ENCODE measurements at regions not wholly inside any gene's neighbourhood (a gene's known extent, or its start where the extent isn't known, plus 50 kb on each side); places are given as distances from the start of the nearest gene placed in this dataset.

DNA sequence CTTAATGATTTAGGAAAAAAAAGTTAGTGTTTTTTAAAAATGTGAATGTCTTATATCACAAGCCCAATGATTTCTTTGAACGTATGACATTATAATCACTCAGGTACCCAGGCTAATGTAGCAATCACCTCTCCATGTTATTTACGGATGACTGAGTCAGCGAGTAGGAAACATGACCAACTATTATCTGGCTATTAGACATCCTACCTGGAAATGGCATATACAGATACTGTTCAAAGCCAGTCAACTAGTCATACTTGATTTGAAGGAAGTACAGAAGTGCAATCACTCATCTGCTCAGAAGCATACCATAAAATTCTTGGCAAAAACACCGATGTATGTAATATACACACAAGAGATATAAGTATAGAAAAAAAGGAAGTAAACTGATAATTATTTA, 732.5 kb downstream of the ARAP2 start:
- ATAC-seq (no peak), DNase-seq (no peak)
- H3K27ac ChIP-seq, result no peak overlapping the region
- H3K4me3 ChIP-seq, result no peak overlapping the region
- no peaks in the 10 kb centered on the region for H3K4me1 ChIP-seq
- 77 to 86% methylated on average over 4 of the region's 4 CpGs for WGBS, 2 donors
- no peaks in the 10 kb centered on the region for H3K9me3 ChIP-seq
- no peaks in the 10 kb centered on the region for H3K36me3 ChIP-seq
- no peaks in the 10 kb centered on the region for H3K27me3 ChIP-seq
- intact Hi-C loops (cut with DNase I), result no loop called here
- TF ChIP-seq, protein P1, sequence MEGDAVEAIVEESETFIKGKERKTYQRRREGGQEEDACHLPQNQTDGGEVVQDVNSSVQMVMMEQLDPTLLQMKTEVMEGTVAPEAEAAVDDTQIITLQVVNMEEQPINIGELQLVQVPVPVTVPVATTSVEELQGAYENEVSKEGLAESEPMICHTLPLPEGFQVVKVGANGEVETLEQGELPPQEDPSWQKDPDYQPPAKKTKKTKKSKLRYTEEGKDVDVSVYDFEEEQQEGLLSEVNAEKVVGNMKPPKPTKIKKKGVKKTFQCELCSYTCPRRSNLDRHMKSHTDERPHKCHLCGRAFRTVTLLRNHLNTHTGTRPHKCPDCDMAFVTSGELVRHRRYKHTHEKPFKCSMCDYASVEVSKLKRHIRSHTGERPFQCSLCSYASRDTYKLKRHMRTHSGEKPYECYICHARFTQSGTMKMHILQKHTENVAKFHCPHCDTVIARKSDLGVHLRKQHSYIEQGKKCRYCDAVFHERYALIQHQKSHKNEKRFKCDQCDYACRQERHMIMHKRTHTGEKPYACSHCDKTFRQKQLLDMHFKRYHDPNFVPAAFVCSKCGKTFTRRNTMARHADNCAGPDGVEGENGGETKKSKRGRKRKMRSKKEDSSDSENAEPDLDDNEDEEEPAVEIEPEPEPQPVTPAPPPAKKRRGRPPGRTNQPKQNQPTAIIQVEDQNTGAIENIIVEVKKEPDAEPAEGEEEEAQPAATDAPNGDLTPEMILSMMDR (IDR thresholded peaks at IDR 0.05), result no peak

DNA sequence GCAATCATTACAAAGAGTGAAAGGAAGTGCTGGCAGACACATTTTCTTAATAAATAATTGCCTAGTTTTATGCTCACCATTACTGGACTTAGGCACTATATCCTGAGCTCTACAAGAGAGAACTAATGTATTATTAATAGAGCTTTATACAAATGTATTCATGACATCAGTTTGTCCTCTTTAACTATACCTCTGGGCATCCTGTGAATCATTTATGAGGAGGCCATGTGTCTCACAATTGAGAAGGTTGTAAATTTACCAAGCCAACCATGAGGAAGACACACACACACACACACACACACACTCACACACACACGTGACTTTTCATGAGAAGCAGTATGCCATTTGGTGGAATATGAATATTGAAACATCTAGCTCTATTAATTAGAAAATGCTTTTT, 728.2 kb downstream of the ARAP2 start:
- WGBS, 2 donors, result 67 to 73% methylated on average over 1 of the region's 1 CpG
- TF ChIP-seq, protein P1 (IDR thresholded peaks at IDR 0.05), result no peak
- Histone ChIP-seq H3K36me3 (no peaks in the 10 kb centered on the region), H3K4me1 (no peaks in the 10 kb centered on the region), H3K27me3 (no peaks in the 10 kb centered on the region), H3K9me3 (peaks cover 0 to 6% (median 0%) of the 10 kb centered on the region in 11 donors), H3K27ac (no peak overlapping the region), H3K4me3 (no peak overlapping the region)
- no peak for DNase-seq
- intact Hi-C loops (cut with DNase I), result no loop called here
- ATAC-seq, result no peak

DNA sequence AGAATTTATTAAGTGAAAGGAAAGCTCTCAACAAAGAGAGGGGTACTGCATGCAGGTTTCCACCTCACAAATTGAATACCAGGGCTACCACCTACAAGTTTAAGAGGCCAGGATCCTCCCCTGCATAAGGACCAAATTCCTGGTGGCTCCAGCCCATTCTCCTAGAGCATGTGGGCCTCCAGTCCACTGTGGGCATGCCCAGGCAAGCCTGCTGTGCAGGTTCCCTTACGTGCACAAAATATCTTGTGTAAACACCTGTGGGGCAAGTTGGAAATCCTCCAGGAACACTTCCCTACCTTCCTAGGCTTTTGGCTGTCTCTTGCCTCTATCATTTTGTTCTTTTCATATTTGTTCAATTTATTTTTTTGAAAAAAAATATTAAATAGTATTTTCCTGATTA, 724.3 kb downstream of the ARAP2 start:
- Histone ChIP-seq H3K4me1 (no peaks in the 10 kb centered on the region), H3K27ac (no peak overlapping the region), H3K27me3 (no peaks in the 10 kb centered on the region), H3K4me3 (no peak overlapping the region), H3K9me3 (peaks cover 0 to 6% (median 0%) of the 10 kb centered on the region in 11 donors), H3K36me3 (no peaks in the 10 kb centered on the region)
- WGBS, 2 donors, result 0 to 71% methylated on average over 1 of the region's 1 CpG
- intact Hi-C loops (cut with DNase I), result no loop called here
- DNase-seq, result no peak
- ATAC-seq, result no peak
- TF ChIP-seq, protein P1 (IDR thresholded peaks at IDR 0.05), result no peak

DNA sequence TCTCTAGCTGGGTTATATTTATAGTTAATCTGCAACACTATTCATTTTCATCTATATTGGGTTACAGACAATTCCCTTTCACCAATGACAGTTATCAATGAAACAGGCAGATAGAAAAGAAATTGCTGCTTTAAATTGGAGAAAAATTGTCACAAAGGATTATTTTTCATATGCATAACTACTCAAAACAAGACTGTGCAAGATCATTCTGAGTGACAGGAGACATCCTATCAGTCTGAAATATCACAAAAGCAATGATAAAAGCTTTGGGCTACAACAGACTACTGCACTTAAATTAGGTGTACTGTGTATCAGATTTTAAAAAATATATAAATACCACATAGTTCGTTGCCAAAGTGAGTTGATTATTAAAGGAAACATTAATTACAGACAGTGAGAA, 722.6 kb downstream of the ARAP2 start:
- H3K4me1 ChIP-seq, result no peaks in the 10 kb centered on the region
- no peak overlapping the region for H3K27ac ChIP-seq
- H3K4me3 ChIP-seq, result no peak overlapping the region
- H3K9me3 ChIP-seq, result peaks cover 0 to 6% (median 0%) of the 10 kb centered on the region in 11 donors
- intact Hi-C loops (cut with DNase I), result no loop called here
- TF ChIP-seq, protein P1 (IDR thresholded peaks at IDR 0.05), result no peak
- no peak for DNase-seq
- no peaks in the 10 kb centered on the region for H3K36me3 ChIP-seq
- WGBS, 2 donors, result 45 to 49% methylated on average over 1 of the region's 1 CpG
- no peaks in the 10 kb centered on the region for H3K27me3 ChIP-seq
- no peak for ATAC-seq
